MG63 (cell line): ENCODE measurements at regions not wholly inside any gene's neighbourhood (a gene's known extent, or its start where the extent isn't known, plus 50 kb on each side); places are given as distances from the start of the nearest gene placed in this dataset.

Experiments
- DNase-seq: peaks from one replicate; pipeline ENCODE4 v3.0.0-alpha.2; 2020
- H3K27me3 ChIP-seq: fragments of 250-450 bp; sonication (Bioruptor Pico); 2 replicates; pipeline ENCODE4 v1.5.1; 2020; ENCODE audit warnings: mild to moderate bottlenecking, moderate library complexity
- H3K36me3 ChIP-seq: fragments of 250-450 bp; sonication (Bioruptor Pico); 2 replicates; pipeline ENCODE4 v1.5.1; 2020; ENCODE audit warnings: mild to moderate bottlenecking, moderate library complexity
- H3K4me3 ChIP-seq: fragments of 250-450 bp; sonication (Bioruptor Pico); 2 replicates; pipeline ENCODE4 v1.5.1; 2020; ENCODE audit warnings: mild to moderate bottlenecking, moderate library complexity
- H3K9me3 ChIP-seq: fragments of 250-450 bp; sonication (Bioruptor Pico); 2 replicates; pipeline ENCODE4 v1.5.1; 2020; ENCODE audit warnings: mild to moderate bottlenecking, moderate library complexity

GRCh38 chr6:151729829-151730495 lies 77.5 kb upstream of the ESR1 start:
- Histone ChIP-seq H3K9me3 (no peaks in the 10 kb centered on the region), H3K27me3 (0 out of 2 replicates have a peak, but pooled peaks cover 1% of the 10 kb centered on the region), H3K36me3 (no peaks in the 10 kb centered on the region), H3K4me3 (no peak overlapping the region)
- no peak for DNase-seq

- no peaks in the 10 kb centered on the region for H3K36me3 ChIP-seq
- H3K9me3 ChIP-seq: no peaks in the 10 kb centered on the region
- H3K27me3 ChIP-seq: no peaks in the 10 kb centered on the region
- H3K4me3 ChIP-seq: no peak overlapping the region
- DNase-seq: no peak
Observed at GRCh38 chr6:151730496-151730870, 77.0 kb upstream of the ESR1 start.

- no peak overlapping the region for H3K4me3 ChIP-seq
- no peaks in the 10 kb centered on the region for H3K9me3 ChIP-seq
Observed at GRCh38 chr6:151731313-151731712, 76.2 kb upstream of the ESR1 start.

GRCh38 chr6:151733680-151734320 lies 73.7 kb upstream of the ESR1 start:
- Histone ChIP-seq H3K9me3 (no peaks in the 10 kb centered on the region), H3K4me3 (no peak overlapping the region), H3K27me3 (no peaks in the 10 kb centered on the region; the same call in 1 of the 2 replicates), H3K36me3 (no peaks in the 10 kb centered on the region)
- DNase-seq: no peak

More at GRCh38 chr6:151731313-151731712, 76.2 kb upstream of the ESR1 start:
- no peak for DNase-seq
- Histone ChIP-seq H3K36me3 (no peaks in the 10 kb centered on the region), H3K27me3 (no peaks in the 10 kb centered on the region)

GRCh38 chr6:151738267-151738666 lies 69.2 kb upstream of the ESR1 start:
- no peak overlapping the region for H3K4me3 ChIP-seq
- H3K9me3 ChIP-seq: no peaks in the 10 kb centered on the region
- no peaks in the 10 kb centered on the region for H3K36me3 ChIP-seq
- no peak for DNase-seq
- H3K27me3 ChIP-seq: no peaks in the 10 kb centered on the region; the same call in 1 of the 2 replicates

- no peak for DNase-seq
- H3K36me3 ChIP-seq: no peaks in the 10 kb centered on the region
- no peaks in the 10 kb centered on the region for H3K9me3 ChIP-seq
- H3K4me3 ChIP-seq: no peak overlapping the region
- H3K27me3 ChIP-seq: no peaks in the 10 kb centered on the region; the same call in 1 of the 2 replicates
Observed at GRCh38 chr6:151738960-151739359, 68.5 kb upstream of the ESR1 start.

- Histone ChIP-seq H3K36me3 (no peaks in the 10 kb centered on the region), H3K27me3 (no peaks in the 10 kb centered on the region; the same call in 1 of the 2 replicates), H3K4me3 (no peak overlapping the region), H3K9me3 (no peaks in the 10 kb centered on the region)
- DNase-seq: no peak
Observed at GRCh38 chr6:151740820-151741219, 66.7 kb upstream of the ESR1 start.

- H3K4me3 ChIP-seq: no peak overlapping the region
- no peaks in the 10 kb centered on the region; the same call in 1 of the 2 replicates for H3K27me3 ChIP-seq
- no peaks in the 10 kb centered on the region for H3K9me3 ChIP-seq
- DNase-seq: no peak
- H3K36me3 ChIP-seq: no peaks in the 10 kb centered on the region
Observed at GRCh38 chr6:151747896-151748295, 59.6 kb upstream of the ESR1 start.

- no peaks in the 10 kb centered on the region; the same call in 1 of the 2 replicates for H3K27me3 ChIP-seq
- H3K9me3 ChIP-seq: no peaks in the 10 kb centered on the region
- no peak for DNase-seq
- H3K4me3 ChIP-seq: no peak overlapping the region
- no peaks in the 10 kb centered on the region for H3K36me3 ChIP-seq
Observed at GRCh38 chr6:151749341-151749740, 58.1 kb upstream of the ESR1 start.

- Histone ChIP-seq H3K9me3 (no peaks in the 10 kb centered on the region), H3K36me3 (no peaks in the 10 kb centered on the region), H3K27me3 (no peaks in the 10 kb centered on the region; the same call in 1 of the 2 replicates), H3K4me3 (no peak overlapping the region)
- no peak for DNase-seq
Observed at GRCh38 chr6:151753581-151753980, 53.9 kb upstream of the ESR1 start.

GRCh38 chr6:151757506-151757955 lies 50.0 kb upstream of the ESR1 start:
- Histone ChIP-seq H3K27me3 (no peaks in the 10 kb centered on the region), H3K36me3 (no peaks in the 10 kb centered on the region), H3K9me3 (no peaks in the 10 kb centered on the region), H3K4me3 (no peak overlapping the region)
- no peak for DNase-seq
